Keratinocyte (primary cell): ENCODE measurements at regions not wholly inside any gene's neighbourhood (a gene's known extent, or its start where the extent isn't known, plus 50 kb on each side); places are given as distances from the start of the nearest gene placed in this dataset.
"Not testable (repeated sequence)": the region's sequence is repeated elsewhere in the genome, so short reads cannot be mapped to it uniquely, and the experiment has no call there.

Experiments used
- DNase-seq: peaks from one replicate; pipeline ENCODE4 v3.0.0-alpha.2; 2011; ENCODE audit warnings: low read depth, missing footprints, low spot score
- FAIRE-seq: peaks from 2 replicates; lab custom pipeline; 2011; peaks lifted over from hg19 to GRCh38; lab: Jason Lieb, UNC
- H2AFZ ChIP-seq: 2 replicates; pipeline ENCODE4 v1.6.0; 2012; ENCODE audit warnings: low read length, control low read depth, inconsistent platforms; ENCODE audit not compliant: control insufficient read depth
- H3K27ac ChIP-seq: 2 replicates; pipeline ENCODE4 v1.5.1; 2011; ENCODE audit warnings: low read length; ENCODE audit not compliant: control insufficient read depth, insufficient read depth
- H3K27me3 ChIP-seq: 3 replicates; pipeline ENCODE4 v1.6.0; 2011; ENCODE audit warnings: low read length; ENCODE audit not compliant: control insufficient read depth, insufficient read depth; ENCODE audit errors: extremely low read depth
- H3K36me3 ChIP-seq, 2 experiments: 2 replicates in 1 of 2; 3 replicates in 1 of 2; pipeline ENCODE4 v1.5.1; 2011; ENCODE audit warnings: low read length in 2 of 2, mild to moderate bottlenecking in 1 of 2; ENCODE audit not compliant: control insufficient read depth in 2 of 2, insufficient read depth in 2 of 2; ENCODE audit errors: extremely low read depth in 1 of 2
- H3K4me1 ChIP-seq: 3 replicates; pipeline ENCODE4 v1.5.1; 2011; ENCODE audit warnings: low read length; ENCODE audit not compliant: control insufficient read depth, insufficient read depth; ENCODE audit errors: extremely low read depth
- H3K4me2 ChIP-seq: 3 replicates; pipeline ENCODE4 v1.6.0; 2011; ENCODE audit warnings: low read depth, low read length; ENCODE audit not compliant: control insufficient read depth, insufficient read depth; ENCODE audit errors: extremely low read depth
- H3K4me3 ChIP-seq, 3 experiments: fragments of 200-600 bp in 1 of 3; sonication (generic) in 1 of 3; 2 replicates in 2 of 3; 3 replicates in 1 of 3; pipeline ENCODE4 v1.5.1; 2011 to 2016; ENCODE audit warnings: low read length in 3 of 3, mild to moderate bottlenecking in 3 of 3, control low read depth in 2 of 3, inconsistent platforms in 1 of 3, low read depth in 1 of 3, mixed read lengths in 1 of 3, mixed run types in 1 of 3, moderate library complexity in 1 of 3; ENCODE audit not compliant: control insufficient read depth in 2 of 3, insufficient read depth in 2 of 3; ENCODE audit errors: extremely low read depth in 1 of 3
- H3K79me2 ChIP-seq: 2 replicates; pipeline ENCODE4 v1.6.0; 2012; ENCODE audit warnings: low read length; ENCODE audit not compliant: control insufficient read depth, insufficient read depth
- H3K9ac ChIP-seq: 3 replicates; pipeline ENCODE4 v1.6.0; 2011; ENCODE audit warnings: low read length; ENCODE audit not compliant: control insufficient read depth, insufficient read depth; ENCODE audit errors: extremely low read depth
- H3K9me1 ChIP-seq: 3 replicates; pipeline ENCODE4 v1.6.0; 2011; ENCODE audit warnings: low read length; ENCODE audit not compliant: control insufficient read depth, insufficient read depth; ENCODE audit errors: extremely low read depth
- H3K9me3 ChIP-seq: 2 replicates; pipeline ENCODE4 v1.5.1; 2012; ENCODE audit warnings: low read depth, low read length; ENCODE audit not compliant: control insufficient read depth
- H4K20me1 ChIP-seq: 3 replicates; pipeline ENCODE4 v1.6.0; 2011; ENCODE audit warnings: low read length; ENCODE audit not compliant: control insufficient read depth, insufficient read depth; ENCODE audit errors: extremely low read depth
- CTCF ChIP-seq, 3 experiments: IDR thresholded peaks in 1 of 3; conservative IDR thresholded peaks in 1 of 3; optimal IDR thresholded peaks in 1 of 3; 2 replicates in 2 of 3; 3 replicates in 1 of 3; pipeline versions ENCODE3 to v1.5.1; 2011; ENCODE audit warnings: low read length in 3 of 3, mild to moderate bottlenecking in 3 of 3, moderate library complexity in 2 of 3, control low read depth in 1 of 3, inconsistent platforms in 1 of 3; ENCODE audit not compliant: insufficient read depth in 2 of 3; ENCODE audit errors: extremely low read depth in 1 of 3
- EZH2 ChIP-seq: IDR thresholded peaks from one replicate; pipeline ENCODE4 v1.6.1; 2012; ENCODE audit warnings: inconsistent platforms, mild to moderate bottlenecking, low read length, moderate library complexity
- dilution Hi-C: fragments of 300-500 bp; cut with MboI; formaldehyde crosslinking; loops from one replicate; pipeline ENCODE4 v1.7.0; 2020; ENCODE audit warnings: low sequenced_read_pairs; ENCODE audit not compliant: extremely low pct_ligation_motif_present

GRCh38 chr3:117871934-117872333 lies 1162.4 kb downstream of the TUSC7 start:
- dilution Hi-C loops, result no loop called here
- TF ChIP-seq EZH2 (no peak), CTCF (optimal IDR thresholded peaks at IDR 0.05 in 1 of 3, IDR thresholded peaks at IDR 0.05 in 1 of 3, conservative IDR thresholded peaks at IDR 0.05 in 1 of 3; ENCODE audit: extremely low read depth in 1 of 3, insufficient read depth in 2 of 3, low read length in 3 of 3) (no peak)
- Histone ChIP-seq H3K27ac (no peak overlapping the region), H2AFZ (no peak overlapping the region), H3K27me3 (no peaks in the 10 kb centered on the region), H3K9me3 (no peaks in the 10 kb centered on the region), H3K4me2 (no peak overlapping the region), H3K4me3 (no peak overlapping the region), H3K4me1 (no peaks in the 10 kb centered on the region), H3K9me1 (no peaks in the 10 kb centered on the region), H3K9ac (no peak overlapping the region), H3K79me2 (no peaks in the 10 kb centered on the region), H3K36me3 (no peaks in the 10 kb centered on the region), H4K20me1 (no peaks in the 10 kb centered on the region)
- FAIRE-seq (no peak), DNase-seq (no peak)

GRCh38 chr3:117872594-117873248 lies 1161.9 kb downstream of the IGSF11 start:
- H4K20me1 ChIP-seq, H3K27ac ChIP-seq: not testable (repeated sequence)

GRCh38 chr3:117873249-117873600 lies 1161.4 kb downstream of the IGSF11 start:
- Histone ChIP-seq H4K20me1 (no peaks in the 10 kb centered on the region), H2AFZ (no peak overlapping the region), H3K4me2 (no peak overlapping the region), H3K9me3 (no peaks in the 10 kb centered on the region), H3K36me3 (no peaks in the 10 kb centered on the region), H3K4me3 (no peak overlapping the region), H3K9me1 (no peaks in the 10 kb centered on the region), H3K27me3 (no peaks in the 10 kb centered on the region), H3K27ac (no peak overlapping the region), H3K4me1 (no peaks in the 10 kb centered on the region), H3K79me2 (no peaks in the 10 kb centered on the region), H3K9ac (no peak overlapping the region)
- no peak for FAIRE-seq
- TF ChIP-seq EZH2 (no peak), CTCF (optimal IDR thresholded peaks at IDR 0.05 in 1 of 3, IDR thresholded peaks at IDR 0.05 in 1 of 3, conservative IDR thresholded peaks at IDR 0.05 in 1 of 3; ENCODE audit: extremely low read depth in 1 of 3, insufficient read depth in 2 of 3, low read length in 3 of 3) (no peak)
- dilution Hi-C loops, result no loop called here
- no peak for DNase-seq

More at GRCh38 chr3:117872594-117873248, 1161.9 kb downstream of the IGSF11 start:
- H3K9me1 ChIP-seq, H3K79me2 ChIP-seq, H3K36me3 ChIP-seq, H2AFZ ChIP-seq, H3K27me3 ChIP-seq, DNase-seq, H3K9me3 ChIP-seq, H3K4me1 ChIP-seq, H3K4me3 ChIP-seq, FAIRE-seq, H3K9ac ChIP-seq, H3K4me2 ChIP-seq, dilution Hi-C loops: not testable (repeated sequence)
